SK-N-SH treated with all-trans-retinoic acid at 6 μM for 48 hours (cell line): ENCODE measurements at regions not wholly inside any gene's neighbourhood (a gene's known extent, or its start where the extent isn't known, plus 50 kb on each side); places are given as distances from the start of the nearest gene placed in this dataset.

Experiments used
- ATAC-seq: fragments of 200-7000 bp; cut with Tn5 transposase; 3 replicates; pipeline ENCODE4 v1.9.1; 2020; ENCODE audit warnings: mild to moderate bottlenecking, moderate library complexity
- ARNTL ChIP-seq: fragments of 450-650 bp; formaldehyde crosslinking; IDR thresholded peaks from 2 replicates; pipeline ENCODE4 v1.5.0; 2020; ENCODE audit warnings: low read depth, mild to moderate bottlenecking, moderate library complexity, borderline replicate concordance
- BACH2 ChIP-seq: fragments of 250-450 bp; sonication (Bioruptor Pico); IDR thresholded peaks from 2 replicates; pipeline ENCODE4 v1.9.0; 2021; ENCODE audit warnings: mild to moderate bottlenecking, borderline replicate concordance
- CREB5 ChIP-seq: fragments of 250-450 bp; sonication (Bioruptor Pico); IDR thresholded peaks from 2 replicates; pipeline ENCODE4 v1.5.1; 2020; ENCODE audit warnings: low read depth, mild to moderate bottlenecking, moderate library complexity
- CSDC2 ChIP-seq: fragments of 250-450 bp; sonication (Bioruptor Pico); IDR thresholded peaks from 2 replicates; pipeline ENCODE4 v1.5.0; 2020; ENCODE audit warnings: mild to moderate bottlenecking, moderate library complexity
- ESRRG ChIP-seq: fragments of 250-450 bp; sonication (Bioruptor Pico); IDR thresholded peaks from 2 replicates; pipeline ENCODE4 v1.6.1; 2021; ENCODE audit warnings: mild to moderate bottlenecking
- GLIS3 ChIP-seq: fragments of 250-450 bp; sonication (Bioruptor Pico); IDR thresholded peaks from 2 replicates; pipeline ENCODE4 v1.5.0; 2020; ENCODE audit warnings: mild to moderate bottlenecking, moderate library complexity
- ISL1 ChIP-seq: fragments of 250-450 bp; sonication (Bioruptor Pico); IDR thresholded peaks from 2 replicates; pipeline ENCODE4 v2.1.2; 2022; ENCODE audit warnings: mild to moderate bottlenecking, moderate library complexity
- OSR1 ChIP-seq: fragments of 250-450 bp; sonication (Bioruptor Pico); IDR thresholded peaks from 2 replicates; pipeline ENCODE4 v1.8.0; 2022; ENCODE audit warnings: moderate library complexity, mild to moderate bottlenecking, inconsistent platforms
- PPARA ChIP-seq: fragments of 250-450 bp; sonication (Bioruptor Pico); IDR thresholded peaks from 2 replicates; pipeline ENCODE4 v1.5.0; 2020; ENCODE audit warnings: mild to moderate bottlenecking, borderline replicate concordance
- RARB ChIP-seq: fragments of 250-450 bp; sonication (Bioruptor Pico); IDR thresholded peaks from 2 replicates; pipeline ENCODE4 v1.8.0; 2021; ENCODE audit warnings: mild to moderate bottlenecking, moderate library complexity
- SNAI2 ChIP-seq: fragments of 250-450 bp; sonication (Bioruptor Pico); IDR thresholded peaks from 2 replicates; pipeline ENCODE4 v1.5.0; 2020; ENCODE audit warnings: mild to moderate bottlenecking, moderate library complexity
- TCF4 ChIP-seq: fragments of 250-450 bp; sonication (Bioruptor Pico); IDR thresholded peaks from 2 replicates; pipeline ENCODE4 v1.8.0; 2021; ENCODE audit warnings: mild to moderate bottlenecking, moderate library complexity, borderline replicate concordance
- TOX ChIP-seq: fragments of 250-450 bp; sonication (Bioruptor Pico); IDR thresholded peaks from 2 replicates; pipeline ENCODE4 v1.8.0; 2021; ENCODE audit warnings: mild to moderate bottlenecking, moderate library complexity, borderline replicate concordance
- ZC3H10 ChIP-seq: fragments of 250-450 bp; sonication (Bioruptor Pico); IDR thresholded peaks from 2 replicates; pipeline ENCODE4 v1.5.1; 2021; ENCODE audit warnings: mild to moderate bottlenecking, moderate library complexity
- ZFP3 ChIP-seq: fragments of 250-450 bp; sonication (Bioruptor Pico); IDR thresholded peaks from 2 replicates; pipeline ENCODE4 v1.5.0; 2020; ENCODE audit warnings: mild to moderate bottlenecking, moderate library complexity
- ZFP30 ChIP-seq: fragments of 450-650 bp; formaldehyde crosslinking; IDR thresholded peaks from 2 replicates; pipeline ENCODE4 v1.5.0; 2022; ENCODE audit warnings: mild to moderate bottlenecking, moderate library complexity
- ZNF565 ChIP-seq: fragments of 450-650 bp; formaldehyde crosslinking; conservative IDR thresholded peaks from 2 replicates; pipeline ENCODE4 v1.5.0; 2020; ENCODE audit warnings: low read depth, mild to moderate bottlenecking, moderate library complexity
- ZNF70 ChIP-seq: fragments of 450-650 bp; formaldehyde crosslinking; IDR thresholded peaks from 2 replicates; pipeline ENCODE4 v1.5.0; 2020; ENCODE audit warnings: mild to moderate bottlenecking, moderate library complexity
- ZNF8 ChIP-seq: fragments of 450-650 bp; formaldehyde crosslinking; IDR thresholded peaks from 2 replicates; pipeline ENCODE4 v1.5.0; 2020; ENCODE audit warnings: mild to moderate bottlenecking, moderate library complexity
- TF ChIP-seq, protein P1 (sequence below): fragments of 250-450 bp; sonication (Bioruptor Pico); IDR thresholded peaks from 2 replicates; pipeline ENCODE4 v1.5.1; 2021; ENCODE audit warnings: mild to moderate bottlenecking, moderate library complexity
- TF ChIP-seq, protein P2 (sequence below): fragments of 250-450 bp; sonication (Bioruptor Pico); IDR thresholded peaks from 2 replicates; pipeline ENCODE4 v1.5.0; 2020; ENCODE audit warnings: mild to moderate bottlenecking, moderate library complexity
- TF ChIP-seq, protein P3 (sequence below): fragments of 250-450 bp; sonication (Bioruptor Pico); IDR thresholded peaks from 2 replicates; pipeline ENCODE4 v1.8.0; 2020; ENCODE audit warnings: mild to moderate bottlenecking, moderate library complexity, borderline replicate concordance
- TF ChIP-seq, protein P4 (sequence below): fragments of 250-450 bp; sonication (Bioruptor Pico); IDR thresholded peaks from 2 replicates; pipeline ENCODE4 v1.8.0; 2021; ENCODE audit warnings: low read depth, mild to moderate bottlenecking, moderate library complexity, borderline replicate concordance

DNA sequence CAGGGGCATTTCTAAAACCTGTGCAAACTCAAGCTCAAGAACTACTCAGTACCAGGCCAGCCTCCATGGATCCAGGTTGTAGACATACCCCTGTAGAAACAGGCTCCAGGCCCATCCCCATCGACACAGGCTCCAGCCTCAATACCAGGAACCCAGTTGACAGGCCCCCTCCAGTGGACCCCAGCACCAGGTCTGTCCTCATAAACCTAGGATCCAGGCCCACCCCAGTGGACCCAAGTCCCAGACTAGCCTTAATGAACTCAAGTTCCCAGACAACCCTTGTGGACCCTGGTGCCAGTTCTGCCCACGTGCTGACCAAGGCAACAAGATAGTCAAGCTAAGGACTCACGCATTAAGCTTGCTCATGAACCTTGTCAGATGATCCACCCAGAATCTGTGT, 476.9 kb downstream of the TBC1D32 start:
- no peak for ATAC-seq
- no peak for TF ChIP-seq OSR1 (CRISPR knock-in tag)
- TF ChIP-seq ESRRG (CRISPR knock-in tag): no peak
- no peak for TF ChIP-seq PPARA (CRISPR knock-in tag)
- no peak for TF ChIP-seq GLIS3 (CRISPR knock-in tag)
- TF ChIP-seq CSDC2 (CRISPR knock-in tag): no peak
- no peak for TF ChIP-seq ARNTL (CRISPR knock-in tag)
- TF ChIP-seq SNAI2 (CRISPR knock-in tag): no peak
- TF ChIP-seq CREB5 (CRISPR knock-in tag): no peak
- no peak for TF ChIP-seq RARB (CRISPR knock-in tag)
- no peak for TF ChIP-seq TCF4
- TF ChIP-seq ZC3H10 (CRISPR knock-in tag): no peak
- no peak for TF ChIP-seq ZFP3
- no peak for TF ChIP-seq ZFP30
- no peak for TF ChIP-seq ISL1 (CRISPR knock-in tag)
- TF ChIP-seq, protein P1, sequence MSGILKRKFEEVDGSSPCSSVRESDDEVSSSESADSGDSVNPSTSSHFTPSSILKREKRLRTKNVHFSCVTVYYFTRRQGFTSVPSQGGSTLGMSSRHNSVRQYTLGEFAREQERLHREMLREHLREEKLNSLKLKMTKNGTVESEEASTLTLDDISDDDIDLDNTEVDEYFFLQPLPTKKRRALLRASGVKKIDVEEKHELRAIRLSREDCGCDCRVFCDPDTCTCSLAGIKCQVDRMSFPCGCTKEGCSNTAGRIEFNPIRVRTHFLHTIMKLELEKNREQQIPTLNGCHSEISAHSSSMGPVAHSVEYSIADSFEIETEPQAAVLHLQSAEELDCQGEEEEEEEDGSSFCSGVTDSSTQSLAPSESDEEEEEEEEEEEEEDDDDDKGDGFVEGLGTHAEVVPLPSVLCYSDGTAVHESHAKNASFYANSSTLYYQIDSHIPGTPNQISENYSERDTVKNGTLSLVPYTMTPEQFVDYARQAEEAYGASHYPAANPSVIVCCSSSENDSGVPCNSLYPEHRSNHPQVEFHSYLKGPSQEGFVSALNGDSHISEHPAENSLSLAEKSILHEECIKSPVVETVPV (CRISPR knock-in tag): no peak
- no peak for TF ChIP-seq ZNF70 (CRISPR knock-in tag)

- TF ChIP-seq RARB (CRISPR knock-in tag) (no peak), ESRRG (CRISPR knock-in tag) (no peak), GLIS3 (CRISPR knock-in tag) (no peak), TCF4 (no peak), ZNF70 (CRISPR knock-in tag) (no peak), OSR1 (CRISPR knock-in tag) (no peak), ARNTL (CRISPR knock-in tag) (no peak), CSDC2 (CRISPR knock-in tag) (no peak)
- ATAC-seq: no peak
Observed at GRCh38 chr6:120854583-120854982, 479.7 kb downstream of the TBC1D32 start.

DNA sequence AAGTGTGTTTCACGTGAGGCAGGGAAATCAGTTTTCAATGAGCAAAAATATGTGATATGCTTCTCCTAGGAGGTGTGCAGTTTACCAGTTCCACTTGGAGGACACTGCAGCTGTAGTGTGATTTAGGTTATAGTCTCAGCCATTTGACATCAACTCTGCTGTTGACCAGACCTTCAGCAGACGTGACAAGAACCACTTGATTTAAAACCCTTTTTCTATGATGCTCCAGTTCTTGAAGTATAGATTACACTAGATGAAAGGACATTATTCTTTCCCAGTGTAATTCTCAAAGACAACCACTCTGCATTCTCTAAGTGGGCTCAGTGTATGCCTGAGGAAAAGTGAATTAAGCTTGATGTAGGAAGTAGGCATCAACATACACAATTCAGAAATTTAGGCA, 480.8 kb downstream of the TBC1D32 start:
- ATAC-seq: no peak
- TF ChIP-seq, protein P1 (CRISPR knock-in tag): no peak
- TF ChIP-seq ZNF565 (no peak), GLIS3 (CRISPR knock-in tag) (no peak), SNAI2 (CRISPR knock-in tag) (no peak), RARB (CRISPR knock-in tag) (no peak), BACH2 (no peak), ZC3H10 (CRISPR knock-in tag) (no peak), TCF4 (no peak), ZFP3 (no peak), OSR1 (CRISPR knock-in tag) (no peak), ZNF70 (CRISPR knock-in tag) (no peak), ZFP30 (no peak), PPARA (CRISPR knock-in tag) (no peak), TOX (CRISPR knock-in tag) (no peak), CSDC2 (CRISPR knock-in tag) (no peak), ESRRG (CRISPR knock-in tag) (no peak), ZNF8 (CRISPR knock-in tag) (no peak)
- TF ChIP-seq, protein P2, sequence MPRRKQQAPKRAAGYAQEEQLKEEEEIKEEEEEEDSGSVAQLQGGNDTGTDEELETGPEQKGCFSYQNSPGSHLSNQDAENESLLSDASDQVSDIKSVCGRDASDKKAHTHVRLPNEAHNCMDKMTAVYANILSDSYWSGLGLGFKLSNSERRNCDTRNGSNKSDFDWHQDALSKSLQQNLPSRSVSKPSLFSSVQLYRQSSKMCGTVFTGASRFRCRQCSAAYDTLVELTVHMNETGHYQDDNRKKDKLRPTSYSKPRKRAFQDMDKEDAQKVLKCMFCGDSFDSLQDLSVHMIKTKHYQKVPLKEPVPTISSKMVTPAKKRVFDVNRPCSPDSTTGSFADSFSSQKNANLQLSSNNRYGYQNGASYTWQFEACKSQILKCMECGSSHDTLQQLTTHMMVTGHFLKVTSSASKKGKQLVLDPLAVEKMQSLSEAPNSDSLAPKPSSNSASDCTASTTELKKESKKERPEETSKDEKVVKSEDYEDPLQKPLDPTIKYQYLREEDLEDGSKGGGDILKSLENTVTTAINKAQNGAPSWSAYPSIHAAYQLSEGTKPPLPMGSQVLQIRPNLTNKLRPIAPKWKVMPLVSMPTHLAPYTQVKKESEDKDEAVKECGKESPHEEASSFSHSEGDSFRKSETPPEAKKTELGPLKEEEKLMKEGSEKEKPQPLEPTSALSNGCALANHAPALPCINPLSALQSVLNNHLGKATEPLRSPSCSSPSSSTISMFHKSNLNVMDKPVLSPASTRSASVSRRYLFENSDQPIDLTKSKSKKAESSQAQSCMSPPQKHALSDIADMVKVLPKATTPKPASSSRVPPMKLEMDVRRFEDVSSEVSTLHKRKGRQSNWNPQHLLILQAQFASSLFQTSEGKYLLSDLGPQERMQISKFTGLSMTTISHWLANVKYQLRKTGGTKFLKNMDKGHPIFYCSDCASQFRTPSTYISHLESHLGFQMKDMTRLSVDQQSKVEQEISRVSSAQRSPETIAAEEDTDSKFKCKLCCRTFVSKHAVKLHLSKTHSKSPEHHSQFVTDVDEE (CRISPR knock-in tag): no peak
- TF ChIP-seq, protein P3, sequence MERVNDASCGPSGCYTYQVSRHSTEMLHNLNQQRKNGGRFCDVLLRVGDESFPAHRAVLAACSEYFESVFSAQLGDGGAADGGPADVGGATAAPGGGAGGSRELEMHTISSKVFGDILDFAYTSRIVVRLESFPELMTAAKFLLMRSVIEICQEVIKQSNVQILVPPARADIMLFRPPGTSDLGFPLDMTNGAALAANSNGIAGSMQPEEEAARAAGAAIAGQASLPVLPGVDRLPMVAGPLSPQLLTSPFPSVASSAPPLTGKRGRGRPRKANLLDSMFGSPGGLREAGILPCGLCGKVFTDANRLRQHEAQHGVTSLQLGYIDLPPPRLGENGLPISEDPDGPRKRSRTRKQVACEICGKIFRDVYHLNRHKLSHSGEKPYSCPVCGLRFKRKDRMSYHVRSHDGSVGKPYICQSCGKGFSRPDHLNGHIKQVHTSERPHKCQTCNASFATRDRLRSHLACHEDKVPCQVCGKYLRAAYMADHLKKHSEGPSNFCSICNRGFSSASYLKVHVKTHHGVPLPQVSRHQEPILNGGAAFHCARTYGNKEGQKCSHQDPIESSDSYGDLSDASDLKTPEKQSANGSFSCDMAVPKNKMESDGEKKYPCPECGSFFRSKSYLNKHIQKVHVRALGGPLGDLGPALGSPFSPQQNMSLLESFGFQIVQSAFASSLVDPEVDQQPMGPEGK (CRISPR knock-in tag): no peak
- TF ChIP-seq, protein P4, sequence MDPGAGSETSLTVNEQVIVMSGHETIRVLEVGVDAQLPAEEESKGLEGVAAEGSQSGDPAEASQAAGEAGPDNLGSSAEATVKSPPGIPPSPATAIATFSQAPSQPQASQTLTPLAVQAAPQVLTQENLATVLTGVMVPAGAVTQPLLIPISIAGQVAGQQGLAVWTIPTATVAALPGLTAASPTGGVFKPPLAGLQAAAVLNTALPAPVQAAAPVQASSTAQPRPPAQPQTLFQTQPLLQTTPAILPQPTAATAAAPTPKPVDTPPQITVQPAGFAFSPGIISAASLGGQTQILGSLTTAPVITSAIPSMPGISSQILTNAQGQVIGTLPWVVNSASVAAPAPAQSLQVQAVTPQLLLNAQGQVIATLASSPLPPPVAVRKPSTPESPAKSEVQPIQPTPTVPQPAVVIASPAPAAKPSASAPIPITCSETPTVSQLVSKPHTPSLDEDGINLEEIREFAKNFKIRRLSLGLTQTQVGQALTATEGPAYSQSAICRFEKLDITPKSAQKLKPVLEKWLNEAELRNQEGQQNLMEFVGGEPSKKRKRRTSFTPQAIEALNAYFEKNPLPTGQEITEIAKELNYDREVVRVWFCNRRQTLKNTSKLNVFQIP (CRISPR knock-in tag): no peak
